Neural cell (in vitro differentiated cells): ENCODE measurements at regions not wholly inside any gene's neighbourhood (a gene's known extent, or its start where the extent isn't known, plus 50 kb on each side); places are given as distances from the start of the nearest gene placed in this dataset.
"Not testable (repeated sequence)": the region's sequence is repeated elsewhere in the genome, so short reads cannot be mapped to it uniquely, and the experiment has no call there.

Source experiments
- H2AFZ ChIP-seq: fragments of 200-600, 300-800 bp; sonication (generic), shearing (Covaris generic); 2 replicates; pipeline ENCODE4 v1.6.0; 2014; ENCODE audit warnings: low read depth, mild to moderate bottlenecking, antibody characterized with exemption, low read length, moderate library complexity
- H3F3A ChIP-seq: fragments of 200-600 bp; shearing (Covaris generic); 2 replicates; pipeline ENCODE4 v1.6.1; 2016; ENCODE audit warnings: mild to moderate bottlenecking, moderate library complexity, mixed read lengths, antibody characterized with exemption, low read length; ENCODE audit not compliant: insufficient read depth, poor library complexity, severe bottlenecking
- H3K27ac ChIP-seq: fragments of 200-600, 300-800 bp; sonication (generic), shearing (Covaris generic); 2 replicates; pipeline ENCODE4 v1.5.1; 2014; ENCODE audit warnings: mild to moderate bottlenecking, low read length, moderate library complexity
- H3K27me3 ChIP-seq: fragments of 300-800, 200-600 bp; sonication (generic), shearing (Covaris generic); 2 replicates; pipeline ENCODE4 v1.6.0; 2014; ENCODE audit warnings: mild to moderate bottlenecking, low read depth, low read length, moderate library complexity; ENCODE audit not compliant: insufficient read depth
- H3K36me3 ChIP-seq: fragments of 300-800, 200-600 bp; sonication (generic), shearing (Covaris generic); 2 replicates; pipeline ENCODE4 v1.5.1; 2014; ENCODE audit warnings: mild to moderate bottlenecking, antibody characterized with exemption, low read length, moderate library complexity; ENCODE audit not compliant: insufficient read depth
- H3K4me2 ChIP-seq: fragments of 300-800, 200-600 bp; sonication (generic), shearing (Covaris generic); 2 replicates; pipeline ENCODE4 v1.6.0; 2014; ENCODE audit warnings: mild to moderate bottlenecking, low read length
- H3K4me3 ChIP-seq: fragments of 300-800, 200-600 bp; sonication (generic), shearing (Covaris generic); 2 replicates; pipeline ENCODE4 v1.5.1; 2014; ENCODE audit warnings: mild to moderate bottlenecking, low read length, moderate library complexity
- H3K79me2 ChIP-seq: fragments of 200-600 bp; shearing (Covaris generic); replicated peaks from 2 replicates; pipeline ENCODE4 v1.6.0; 2014; ENCODE audit warnings: mild to moderate bottlenecking, low read length, moderate library complexity; ENCODE audit not compliant: insufficient read depth
- H3K9ac ChIP-seq: fragments of 300-800, 200-600 bp; sonication (generic), shearing (Covaris generic); 2 replicates; pipeline ENCODE4 v1.6.1; 2016; ENCODE audit warnings: mild to moderate bottlenecking, low read length, mixed read lengths
- H3K9me2 ChIP-seq: fragments of 200-600 bp; shearing (Covaris generic); 2 replicates; pipeline ENCODE4 v1.6.1; 2016; ENCODE audit warnings: mild to moderate bottlenecking, low read length, mixed read lengths; ENCODE audit not compliant: insufficient read depth
- H3K9me3 ChIP-seq: fragments of 200-600, 300-800 bp; sonication (generic), shearing (Covaris generic); 2 replicates; pipeline ENCODE4 v1.6.1; 2016; ENCODE audit warnings: mild to moderate bottlenecking, mixed run types, low read length, moderate library complexity, mixed read lengths
- H4K20me1 ChIP-seq: fragments of 200-600 bp; shearing (Covaris generic); 2 replicates; pipeline ENCODE4 v1.6.1; 2016; ENCODE audit warnings: mild to moderate bottlenecking, mixed run types; ENCODE audit not compliant: insufficient read depth
- CTCF ChIP-seq: fragments of 450-650 bp; IDR thresholded peaks from 2 replicates; pipeline ENCODE4 v1.5.1; 2014; ENCODE audit warnings: antibody characterized with exemption, mild to moderate bottlenecking, moderate library complexity; ENCODE audit not compliant: poor library complexity, severe bottlenecking
- EP300 ChIP-seq: fragments of 450-650 bp; conservative IDR thresholded peaks from 2 replicates; pipeline ENCODE4 v1.6.1; 2014; ENCODE audit warnings: antibody characterized with exemption, mild to moderate bottlenecking, moderate library complexity; ENCODE audit not compliant: poor library complexity, severe bottlenecking
- EZH2 ChIP-seq: fragments of 200-600, 300-800 bp; shearing (Covaris generic), sonication (generic); IDR thresholded peaks from 2 replicates; pipeline ENCODE4 v1.6.1; 2014; ENCODE audit warnings: antibody characterized with exemption, low read length, borderline replicate concordance, mild to moderate bottlenecking; ENCODE audit not compliant: insufficient read depth, poor library complexity, severe bottlenecking
- MXI1 ChIP-seq: fragments of 450-650 bp; conservative IDR thresholded peaks from 2 replicates; pipeline ENCODE4 v1.6.1; 2014; ENCODE audit warnings: antibody characterized with exemption, mild to moderate bottlenecking; ENCODE audit not compliant: poor library complexity, severe bottlenecking
- POLR2AphosphoS5 ChIP-seq: IDR thresholded peaks from 2 replicates; pipeline ENCODE4 v1.6.1; 2012
- RAD21 ChIP-seq: fragments of 450-650 bp; conservative IDR thresholded peaks from 2 replicates; pipeline ENCODE4 v1.6.1; 2014; ENCODE audit warnings: antibody characterized with exemption, mild to moderate bottlenecking, moderate library complexity
- SMC3 ChIP-seq: fragments of 450-650 bp; conservative IDR thresholded peaks from 2 replicates; pipeline ENCODE4 v1.6.1; 2014; ENCODE audit warnings: antibody characterized with exemption, mild to moderate bottlenecking, moderate library complexity; ENCODE audit not compliant: poor library complexity
- TAF1 ChIP-seq: IDR thresholded peaks from 2 replicates; pipeline ENCODE4 v1.6.1; 2012; ENCODE audit warnings: low read depth
- TF ChIP-seq, protein P1 (sequence below): IDR thresholded peaks from 2 replicates; pipeline ENCODE4 v1.6.1; 2012; ENCODE audit warnings: borderline replicate concordance

- Histone ChIP-seq H2AFZ (no peak overlapping the region), H3K27me3 (no peaks in the 10 kb centered on the region), H3K9ac (no peak overlapping the region), H3K27ac (no peak overlapping the region), H3K9me2 (no peaks in the 10 kb centered on the region), H3K4me3 (no peak overlapping the region), H3K4me2 (no peak overlapping the region), H3K79me2 (no peaks in the 10 kb centered on the region), H3K36me3 (no peaks in the 10 kb centered on the region), H4K20me1 (no peaks in the 10 kb centered on the region), H3F3A (no peaks in the 10 kb centered on the region), H3K9me3 (no peaks in the 10 kb centered on the region)
- TF ChIP-seq, protein P1, sequence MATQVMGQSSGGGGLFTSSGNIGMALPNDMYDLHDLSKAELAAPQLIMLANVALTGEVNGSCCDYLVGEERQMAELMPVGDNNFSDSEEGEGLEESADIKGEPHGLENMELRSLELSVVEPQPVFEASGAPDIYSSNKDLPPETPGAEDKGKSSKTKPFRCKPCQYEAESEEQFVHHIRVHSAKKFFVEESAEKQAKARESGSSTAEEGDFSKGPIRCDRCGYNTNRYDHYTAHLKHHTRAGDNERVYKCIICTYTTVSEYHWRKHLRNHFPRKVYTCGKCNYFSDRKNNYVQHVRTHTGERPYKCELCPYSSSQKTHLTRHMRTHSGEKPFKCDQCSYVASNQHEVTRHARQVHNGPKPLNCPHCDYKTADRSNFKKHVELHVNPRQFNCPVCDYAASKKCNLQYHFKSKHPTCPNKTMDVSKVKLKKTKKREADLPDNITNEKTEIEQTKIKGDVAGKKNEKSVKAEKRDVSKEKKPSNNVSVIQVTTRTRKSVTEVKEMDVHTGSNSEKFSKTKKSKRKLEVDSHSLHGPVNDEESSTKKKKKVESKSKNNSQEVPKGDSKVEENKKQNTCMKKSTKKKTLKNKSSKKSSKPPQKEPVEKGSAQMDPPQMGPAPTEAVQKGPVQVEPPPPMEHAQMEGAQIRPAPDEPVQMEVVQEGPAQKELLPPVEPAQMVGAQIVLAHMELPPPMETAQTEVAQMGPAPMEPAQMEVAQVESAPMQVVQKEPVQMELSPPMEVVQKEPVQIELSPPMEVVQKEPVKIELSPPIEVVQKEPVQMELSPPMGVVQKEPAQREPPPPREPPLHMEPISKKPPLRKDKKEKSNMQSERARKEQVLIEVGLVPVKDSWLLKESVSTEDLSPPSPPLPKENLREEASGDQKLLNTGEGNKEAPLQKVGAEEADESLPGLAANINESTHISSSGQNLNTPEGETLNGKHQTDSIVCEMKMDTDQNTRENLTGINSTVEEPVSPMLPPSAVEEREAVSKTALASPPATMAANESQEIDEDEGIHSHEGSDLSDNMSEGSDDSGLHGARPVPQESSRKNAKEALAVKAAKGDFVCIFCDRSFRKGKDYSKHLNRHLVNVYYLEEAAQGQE, result no peak
- no peak for TF ChIP-seq EP300
- TF ChIP-seq POLR2AphosphoS5, result no peak
- TF ChIP-seq SMC3, result no peak
- TF ChIP-seq CTCF, result no peak
- TF ChIP-seq TAF1, result no peak
- no peak for TF ChIP-seq EZH2
- TF ChIP-seq RAD21, result no peak
- no peak for TF ChIP-seq MXI1
Measured at GRCh38 chr9:73327149-73327548, 175.5 kb downstream of the ANXA1 start.

GRCh38 chr9:73337182-73337581 is 185.5 kb downstream of the ANXA1 start:
- not testable (repeated sequence) for H3K4me3 ChIP-seq, H3F3A ChIP-seq, H3K4me2 ChIP-seq, H3K9me3 ChIP-seq, H3K36me3 ChIP-seq, H2AFZ ChIP-seq, H4K20me1 ChIP-seq, H3K27me3 ChIP-seq, H3K79me2 ChIP-seq, H3K9me2 ChIP-seq, H3K9ac ChIP-seq, H3K27ac ChIP-seq

GRCh38 chr9:73344060-73344459 is 192.4 kb downstream of the ANXA1 start:
- Histone ChIP-seq H3F3A (no peaks in the 10 kb centered on the region), H3K4me2 (no peak overlapping the region), H4K20me1 (no peaks in the 10 kb centered on the region), H3K4me3 (no peak overlapping the region), H3K9me3 (no peaks in the 10 kb centered on the region), H3K9ac (no peak overlapping the region), H3K27ac (no peak overlapping the region), H3K79me2 (no peaks in the 10 kb centered on the region), H3K27me3 (no peaks in the 10 kb centered on the region), H3K9me2 (no peaks in the 10 kb centered on the region), H2AFZ (no peak overlapping the region), H3K36me3 (no peaks in the 10 kb centered on the region)
- no peak for TF ChIP-seq POLR2AphosphoS5
- no peak for TF ChIP-seq EP300
- no peak for TF ChIP-seq RAD21
- no peak for TF ChIP-seq SMC3
